Pancreas (tissue), 10 donors: ENCODE measurements at regions not wholly inside any gene's neighbourhood (a gene's known extent, or its start where the extent isn't known, plus 50 kb on each side); places are given as distances from the start of the nearest gene placed in this dataset.

Experiments
- ATAC-seq, 4 donors: fragments of 200-7000 bp; cut with Tn5 transposase; one replicate each; pipeline versions ENCODE4 v1.8.0 to v1.9.1; 2020; ENCODE audit warnings: mild to moderate bottlenecking in 4 of 4, moderate library complexity in 4 of 4
- DNase-seq, 6 donors: peaks; one replicate each; pipeline ENCODE4 v3.0.0-alpha.2; 2020
- FAIRE-seq: peaks from 2 replicates; lab custom pipeline; 2012; peaks lifted over from hg19 to GRCh38; lab: Jason Lieb, UNC
- H3K27ac ChIP-seq, 4 donors: fragments of 200-600 bp; sonication (generic); 1 replicate in 3 of 4; 2 replicates in 1 of 4; pipeline versions ENCODE4 v1.5.0 to v1.8.0; 2020
- H3K27me3 ChIP-seq, 4 donors: fragments of 200-600 bp; one replicate each; pipeline ENCODE4 v1.8.0; 2021
- H3K36me3 ChIP-seq, 3 donors: fragments of 200-600 bp; sonication (generic) in 1 of 3; one replicate each; pipeline versions ENCODE4 v1.5.0 to v1.8.0; 2020 to 2021
- H3K4me1 ChIP-seq, 3 donors: fragments of 200-600 bp; one replicate each; pipeline ENCODE4 v1.8.0; 2021
- H3K4me3 ChIP-seq, 4 donors: fragments of 200-600 bp; sonication (generic) in 2 of 4; one replicate each; pipeline versions ENCODE4 v1.5.0 to v1.8.0; 2020 to 2021
- H3K9me3 ChIP-seq, 4 donors: fragments of 200-600 bp; one replicate each; pipeline ENCODE4 v1.8.0; 2021
- WGBS, 2 donors: extraction: QIAGEN DNeasy Blood & Tissue Kit; methylation state at CpG; one replicate each; pipeline ENCODE4 v1.1.7; 2013; 5-methylcytosine and 5-hydroxymethylcytosine counted together
- intact Hi-C, 3 donors: fragments of 100-400 bp; cut with DNase I; formaldehyde crosslinking; loops; one replicate each; pipeline versions ENCODE4 v1.11.1 to v1.14.2; 2022
- TF ChIP-seq, protein P1 (sequence below), 4 donors: fragments of 200-600 bp; sonication (generic) in 3 of 4; IDR thresholded peaks; one replicate each; pipeline versions ENCODE4 v1.5.0 to v1.8.0; 2021; ENCODE audit warnings: antibody characterized with exemption in 4 of 4
- donor health status: healthy with polysubstance abuse.
- donor health status: DM: no; HTN: no; CAD: no; lungs with moderate emphysema.
- donor health status: DM: no; HTN: no; CAD: no.
- donor health status: control.
- donor health status: control.
- donor health status: Bipolar disorder and iron deficiency.
- donor health status: DM: yes; HTN: yes; CAD: no.
- donor health status: DM: no; HTN: no; CAD: no.
- donor health status: DM: no; HTN: no; CAD: no.
- donor health status: DM: yes; HTN: yes; CAD: no.

DNA sequence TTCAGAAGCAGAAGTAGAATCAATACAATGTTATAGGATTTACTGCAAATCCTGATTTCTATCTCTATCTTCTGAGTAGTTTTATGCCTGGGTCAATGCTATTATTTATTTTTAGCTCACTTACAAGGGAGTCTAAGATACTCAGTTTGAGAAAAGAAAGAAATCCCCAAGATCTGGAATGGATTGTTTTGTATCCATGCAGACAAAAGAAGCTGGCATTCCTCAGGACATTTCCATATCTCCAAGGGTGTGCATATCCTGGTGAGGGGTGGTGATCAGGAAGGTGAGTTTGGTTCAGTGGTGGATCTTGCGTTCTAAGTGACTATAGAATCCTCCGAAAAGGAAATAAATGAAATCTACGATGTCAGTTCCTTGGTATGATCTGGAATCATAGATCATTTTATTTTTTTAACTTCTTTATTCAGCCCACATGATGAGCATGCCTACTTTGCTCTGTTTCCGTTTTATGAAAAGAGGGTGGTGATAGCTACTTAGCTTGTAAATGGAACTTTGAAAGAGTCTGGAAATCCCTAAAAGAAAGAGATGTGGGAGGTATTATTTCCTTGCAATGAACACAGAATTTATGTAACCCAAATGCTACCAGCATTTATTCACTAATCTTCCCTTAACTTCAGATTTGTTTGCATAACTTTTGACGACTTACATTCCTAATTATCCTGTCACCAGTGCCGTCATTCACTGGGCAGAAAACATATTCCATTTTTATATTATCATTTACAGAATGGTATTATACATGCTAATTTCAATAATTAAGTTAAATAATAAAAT, 81.1 kb upstream of the RAPGEF2 start:
- no peaks in the 10 kb centered on the region for H3K36me3 ChIP-seq
- ATAC-seq (no peak), FAIRE-seq (no peak), DNase-seq (no peak)
- no peaks in the 10 kb centered on the region for H3K4me1 ChIP-seq
- no peaks in the 10 kb centered on the region for H3K27me3 ChIP-seq
- WGBS, 2 donors = 67 to 77% methylated on average over 6 of the region's 6 CpGs
- H3K9me3 ChIP-seq = no peaks in the 10 kb centered on the region
- TF ChIP-seq, protein P1, sequence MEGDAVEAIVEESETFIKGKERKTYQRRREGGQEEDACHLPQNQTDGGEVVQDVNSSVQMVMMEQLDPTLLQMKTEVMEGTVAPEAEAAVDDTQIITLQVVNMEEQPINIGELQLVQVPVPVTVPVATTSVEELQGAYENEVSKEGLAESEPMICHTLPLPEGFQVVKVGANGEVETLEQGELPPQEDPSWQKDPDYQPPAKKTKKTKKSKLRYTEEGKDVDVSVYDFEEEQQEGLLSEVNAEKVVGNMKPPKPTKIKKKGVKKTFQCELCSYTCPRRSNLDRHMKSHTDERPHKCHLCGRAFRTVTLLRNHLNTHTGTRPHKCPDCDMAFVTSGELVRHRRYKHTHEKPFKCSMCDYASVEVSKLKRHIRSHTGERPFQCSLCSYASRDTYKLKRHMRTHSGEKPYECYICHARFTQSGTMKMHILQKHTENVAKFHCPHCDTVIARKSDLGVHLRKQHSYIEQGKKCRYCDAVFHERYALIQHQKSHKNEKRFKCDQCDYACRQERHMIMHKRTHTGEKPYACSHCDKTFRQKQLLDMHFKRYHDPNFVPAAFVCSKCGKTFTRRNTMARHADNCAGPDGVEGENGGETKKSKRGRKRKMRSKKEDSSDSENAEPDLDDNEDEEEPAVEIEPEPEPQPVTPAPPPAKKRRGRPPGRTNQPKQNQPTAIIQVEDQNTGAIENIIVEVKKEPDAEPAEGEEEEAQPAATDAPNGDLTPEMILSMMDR (IDR thresholded peaks at IDR 0.05) = no peak
- H3K4me3 ChIP-seq = no peak overlapping the region
- intact Hi-C loops = no loop called here
- no peak overlapping the region for H3K27ac ChIP-seq

DNA sequence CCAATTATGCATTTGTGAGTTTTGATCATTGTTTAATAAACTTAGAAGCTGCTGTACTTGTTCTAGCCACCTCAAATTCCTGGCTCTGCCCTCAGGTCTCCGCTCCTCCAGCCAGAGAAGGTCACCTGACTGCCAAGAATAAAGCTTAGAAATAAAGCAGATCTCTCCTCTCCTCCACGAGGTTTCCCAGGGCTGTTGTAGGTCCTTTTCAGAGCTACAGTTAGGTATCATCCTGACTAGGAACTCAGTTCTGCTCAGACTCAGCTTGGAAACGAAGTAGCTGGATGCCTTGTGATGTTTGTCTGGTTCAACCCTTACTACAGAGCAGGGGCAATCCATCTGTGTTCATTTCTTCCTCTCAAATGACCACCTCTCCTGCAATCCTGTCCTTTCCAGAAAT, 79.1 kb upstream of the RAPGEF2 start:
- DNase-seq = no peak
- Histone ChIP-seq H3K27ac (no peak overlapping the region), H3K27me3 (no peaks in the 10 kb centered on the region), H3K4me1 (no peaks in the 10 kb centered on the region), H3K36me3 (no peaks in the 10 kb centered on the region), H3K4me3 (no peak overlapping the region), H3K9me3 (no peaks in the 10 kb centered on the region)
- TF ChIP-seq, protein P1 (IDR thresholded peaks at IDR 0.05) = no peak
- WGBS, 2 donors = 56 to 62% methylated on average over 3 of the region's 3 CpGs
- intact Hi-C loops = no loop called here
- no peak for FAIRE-seq
- ATAC-seq = no peak

GRCh38 chr4:159024266-159024665, 78.6 kb upstream of the RAPGEF2 start:
- Histone ChIP-seq H3K27ac (no peak overlapping the region), H3K4me3 (no peak overlapping the region), H3K36me3 (no peaks in the 10 kb centered on the region), H3K9me3 (no peaks in the 10 kb centered on the region), H3K27me3 (no peaks in the 10 kb centered on the region), H3K4me1 (no peaks in the 10 kb centered on the region)
- 59 to 63% methylated on average over 5 of the region's 5 CpGs for WGBS, 2 donors
- TF ChIP-seq, protein P1 (IDR thresholded peaks at IDR 0.05) = no peak
- no peak for FAIRE-seq
- ATAC-seq = no peak
- no peak for DNase-seq
- intact Hi-C loops = no loop called here

- H3K36me3 ChIP-seq = no peaks in the 10 kb centered on the region
- intact Hi-C loops = no loop called here
- H3K27ac ChIP-seq = no peak overlapping the region
- DNase-seq (no peak), ATAC-seq (no peak), FAIRE-seq (no peak)
- TF ChIP-seq, protein P1 (IDR thresholded peaks at IDR 0.05) = no peak
- no peaks in the 10 kb centered on the region for H3K9me3 ChIP-seq
- no peaks in the 10 kb centered on the region for H3K27me3 ChIP-seq
- H3K4me1 ChIP-seq = no peaks in the 10 kb centered on the region
- H3K4me3 ChIP-seq = no peak overlapping the region
- WGBS, 2 donors = 93% methylated on average over 3 of the region's 3 CpGs
Observed at GRCh38 chr4:159024828-159025227, 78.1 kb upstream of the RAPGEF2 start.

DNA sequence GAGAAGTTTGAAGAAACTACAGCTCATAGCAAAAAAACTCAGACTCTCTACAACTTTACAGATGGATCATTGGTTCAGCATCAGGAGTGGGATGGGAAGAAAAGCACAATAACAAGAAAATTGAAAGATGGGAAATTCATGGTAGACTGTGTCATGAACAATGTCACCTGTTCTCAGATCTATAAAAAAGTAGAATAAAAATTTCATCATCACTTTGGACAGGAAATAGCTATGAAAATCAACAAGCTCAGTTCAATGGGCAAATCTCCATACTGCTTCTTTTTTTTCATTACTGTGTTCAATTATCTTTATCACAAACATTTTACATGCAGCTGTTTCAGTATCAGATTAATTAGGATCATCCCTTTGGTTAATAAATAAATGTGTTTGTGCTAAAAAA, 76.5 kb upstream of the RAPGEF2 start:
- H3K27me3 ChIP-seq = no peaks in the 10 kb centered on the region
- TF ChIP-seq, protein P1 (IDR thresholded peaks at IDR 0.05) = no peak
- no peaks in the 10 kb centered on the region for H3K4me1 ChIP-seq
- no peak overlapping the region for H3K4me3 ChIP-seq
- no peak for ATAC-seq
- FAIRE-seq = no peak
- no peak overlapping the region for H3K27ac ChIP-seq
- H3K9me3 ChIP-seq = no peaks in the 10 kb centered on the region
- H3K36me3 ChIP-seq = no peaks in the 10 kb centered on the region
- intact Hi-C loops = no loop called here
- DNase-seq = no peak
